Duodenal mucosa (tissue), 2 donors: ENCODE measurements at regions not wholly inside any gene's neighbourhood (a gene's known extent, or its start where the extent isn't known, plus 50 kb on each side); places are given as distances from the start of the nearest gene placed in this dataset.

Experiments
- H3K27ac ChIP-seq: one replicate; pipeline ENCODE4 v1.7.0; 2013; ENCODE audit warnings: low read depth, low read length
- H3K27me3 ChIP-seq, 2 donors: one replicate each; pipeline ENCODE4 v1.7.0; 2013; ENCODE audit warnings: low read length in 2 of 2, control low read depth in 1 of 2; ENCODE audit not compliant: insufficient read depth in 2 of 2, control insufficient read depth in 1 of 2
- H3K36me3 ChIP-seq, 2 donors: one replicate each; pipeline ENCODE4 v1.7.0; 2013; ENCODE audit warnings: low read length in 2 of 2, control low read depth in 1 of 2; ENCODE audit not compliant: insufficient read depth in 2 of 2, control insufficient read depth in 1 of 2
- H3K4me1 ChIP-seq, 2 donors: one replicate each; pipeline ENCODE4 v1.7.0; 2013; ENCODE audit warnings: low read length in 2 of 2, control low read depth in 1 of 2; ENCODE audit not compliant: insufficient read depth in 2 of 2, control insufficient read depth in 1 of 2
- H3K4me3 ChIP-seq, 2 donors: one replicate each; pipeline ENCODE4 v1.7.0; 2013; ENCODE audit warnings: low read length in 2 of 2, low read depth in 1 of 2
- H3K9ac ChIP-seq, 2 donors: one replicate each; pipeline ENCODE4 v1.7.0; 2013; ENCODE audit warnings: low read length in 2 of 2, low read depth in 1 of 2
- H3K9me3 ChIP-seq, 2 donors: one replicate each; pipeline ENCODE4 v1.7.0; 2013; ENCODE audit warnings: low read length in 2 of 2, control low read depth in 1 of 2; ENCODE audit not compliant: control insufficient read depth in 1 of 2

GRCh38 chr1:104760017-104760416 is 1010.3 kb downstream of the AMY1C start:
- Histone ChIP-seq H3K9ac (no peak overlapping the region), H3K27ac (no peak overlapping the region), H3K9me3 (no peaks in the 10 kb centered on the region), H3K27me3 (no peaks in the 10 kb centered on the region), H3K36me3 (no peaks in the 10 kb centered on the region), H3K4me1 (no peaks in the 10 kb centered on the region), H3K4me3 (no peak overlapping the region)

GRCh38 chr1:104761961-104762570 is 1012.4 kb downstream of the AMY1C start:
- H3K9me3 ChIP-seq = no peaks in the 10 kb centered on the region

GRCh38 chr1:104765085-104765484 is 1015.4 kb downstream of the AMY1C start:
- H3K27ac ChIP-seq = no peak overlapping the region
- no peaks in the 10 kb centered on the region for H3K4me1 ChIP-seq
- no peak overlapping the region for H3K4me3 ChIP-seq
- H3K9ac ChIP-seq = no peak overlapping the region
- no peaks in the 10 kb centered on the region for H3K36me3 ChIP-seq
- no peaks in the 10 kb centered on the region for H3K27me3 ChIP-seq
- no peaks in the 10 kb centered on the region for H3K9me3 ChIP-seq

More at GRCh38 chr1:104761961-104762570, 1012.4 kb downstream of the AMY1C start:
- H3K4me1 ChIP-seq = no peaks in the 10 kb centered on the region
- H3K4me3 ChIP-seq = no peak overlapping the region
- no peaks in the 10 kb centered on the region for H3K27me3 ChIP-seq
- no peak overlapping the region for H3K9ac ChIP-seq
- H3K36me3 ChIP-seq = no peaks in the 10 kb centered on the region
- H3K27ac ChIP-seq = no peak overlapping the region

- H3K27ac ChIP-seq = no peak overlapping the region
- no peaks in the 10 kb centered on the region for H3K36me3 ChIP-seq
- H3K4me3 ChIP-seq = no peak overlapping the region
- H3K9ac ChIP-seq = no peak overlapping the region
- no peaks in the 10 kb centered on the region for H3K9me3 ChIP-seq
- no peaks in the 10 kb centered on the region for H3K4me1 ChIP-seq
- H3K27me3 ChIP-seq = no peaks in the 10 kb centered on the region
Observed at GRCh38 chr1:104768466-104768865, 1018.8 kb downstream of the AMY1C start.

GRCh38 chr1:104780470-104781078 is 1030.9 kb downstream of the AMY1C start:
- H3K9ac ChIP-seq = no peak overlapping the region
- H3K27ac ChIP-seq = no peak overlapping the region
- no peaks in the 10 kb centered on the region for H3K4me1 ChIP-seq
- H3K9me3 ChIP-seq = no peaks in the 10 kb centered on the region
- H3K27me3 ChIP-seq = peaks cover 0 to 3% of the 10 kb centered on the region in 2 donors
- no peaks in the 10 kb centered on the region for H3K36me3 ChIP-seq
- H3K4me3 ChIP-seq = no peak overlapping the region

- Histone ChIP-seq H3K4me1 (no peaks in the 10 kb centered on the region), H3K27ac (no peak overlapping the region), H3K4me3 (no peak overlapping the region), H3K9ac (no peak overlapping the region), H3K9me3 (peaks cover 0 to 6% of the 10 kb centered on the region in 2 donors), H3K36me3 (no peaks in the 10 kb centered on the region), H3K27me3 (no peaks in the 10 kb centered on the region)
Observed at GRCh38 chr1:104785575-104786187, 1036.0 kb downstream of the AMY1C start.

- no peaks in the 10 kb centered on the region for H3K36me3 ChIP-seq
- H3K27me3 ChIP-seq = no peaks in the 10 kb centered on the region
- no peaks in the 10 kb centered on the region for H3K4me1 ChIP-seq
Observed at GRCh38 chr1:104787866-104788510, 1038.3 kb downstream of the AMY1C start.

GRCh38 chr1:104791030-104791429 is 1041.3 kb downstream of the AMY1C start:
- Histone ChIP-seq H3K27ac (no peak overlapping the region), H3K4me1 (no peaks in the 10 kb centered on the region), H3K27me3 (no peaks in the 10 kb centered on the region), H3K4me3 (no peak overlapping the region), H3K36me3 (no peaks in the 10 kb centered on the region), H3K9me3 (peaks cover 0 to 6% of the 10 kb centered on the region in 2 donors), H3K9ac (no peak overlapping the region)

More at GRCh38 chr1:104787866-104788510, 1038.3 kb downstream of the AMY1C start:
- peaks cover 0 to 6% of the 10 kb centered on the region in 2 donors for H3K9me3 ChIP-seq
- no peak overlapping the region for H3K4me3 ChIP-seq
- no peak overlapping the region for H3K27ac ChIP-seq
- H3K9ac ChIP-seq = no peak overlapping the region

GRCh38 chr1:104794035-104794434 is 1044.3 kb downstream of the AMY1C start:
- Histone ChIP-seq H3K4me1 (peaks cover 0 to 6% of the 10 kb centered on the region in 2 donors), H3K27me3 (no peaks in the 10 kb centered on the region), H3K27ac (no peak overlapping the region), H3K36me3 (no peaks in the 10 kb centered on the region), H3K9me3 (no peaks in the 10 kb centered on the region), H3K9ac (no peak overlapping the region), H3K4me3 (no peak overlapping the region)

- Histone ChIP-seq H3K4me1 (peaks cover 0 to 6% of the 10 kb centered on the region in 2 donors), H3K9me3 (no peaks in the 10 kb centered on the region), H3K4me3 (no peak overlapping the region), H3K27ac (no peak overlapping the region), H3K27me3 (no peaks in the 10 kb centered on the region), H3K9ac (no peak overlapping the region), H3K36me3 (no peaks in the 10 kb centered on the region)
Observed at GRCh38 chr1:104795931-104796330, 1046.2 kb downstream of the AMY1C start.
